ENCODE measurements at regions not wholly inside any gene's neighbourhood (a gene's known extent, or its start where the extent isn't known, plus 50 kb on each side); places are given as distances from the start of the nearest gene placed in this dataset.
A peak's percentile ranks its signal among the peaks of the same experiment; 100 is the strongest.

- DNase-seq: no peak
- Histone ChIP-seq H3K9me3 (no peaks in the 10 kb centered on the region), H3K27me3 (ENCODE audit: low read depth) (no peaks in the 10 kb centered on the region), H3K27ac (no peak overlapping the region), H3K4me3 (no peak overlapping the region), H3K4me1 (no peaks in the 10 kb centered on the region), H3K36me3 (no peaks in the 10 kb centered on the region)
- no peak for ATAC-seq
- intact Hi-C loops (cut with DNase I): no loop called here
- TF ChIP-seq, protein P1, sequence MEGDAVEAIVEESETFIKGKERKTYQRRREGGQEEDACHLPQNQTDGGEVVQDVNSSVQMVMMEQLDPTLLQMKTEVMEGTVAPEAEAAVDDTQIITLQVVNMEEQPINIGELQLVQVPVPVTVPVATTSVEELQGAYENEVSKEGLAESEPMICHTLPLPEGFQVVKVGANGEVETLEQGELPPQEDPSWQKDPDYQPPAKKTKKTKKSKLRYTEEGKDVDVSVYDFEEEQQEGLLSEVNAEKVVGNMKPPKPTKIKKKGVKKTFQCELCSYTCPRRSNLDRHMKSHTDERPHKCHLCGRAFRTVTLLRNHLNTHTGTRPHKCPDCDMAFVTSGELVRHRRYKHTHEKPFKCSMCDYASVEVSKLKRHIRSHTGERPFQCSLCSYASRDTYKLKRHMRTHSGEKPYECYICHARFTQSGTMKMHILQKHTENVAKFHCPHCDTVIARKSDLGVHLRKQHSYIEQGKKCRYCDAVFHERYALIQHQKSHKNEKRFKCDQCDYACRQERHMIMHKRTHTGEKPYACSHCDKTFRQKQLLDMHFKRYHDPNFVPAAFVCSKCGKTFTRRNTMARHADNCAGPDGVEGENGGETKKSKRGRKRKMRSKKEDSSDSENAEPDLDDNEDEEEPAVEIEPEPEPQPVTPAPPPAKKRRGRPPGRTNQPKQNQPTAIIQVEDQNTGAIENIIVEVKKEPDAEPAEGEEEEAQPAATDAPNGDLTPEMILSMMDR (IDR thresholded peaks at IDR 0.05): no peak
These were observed 170.9 kb upstream of the STK32A start for GRCh38 chr5:147063943-147064342.

GRCh38 chr5:147065071-147065470 is 169.8 kb upstream of the STK32A start:
- H3K4me3 ChIP-seq: no peak overlapping the region
- H3K9me3 ChIP-seq: no peaks in the 10 kb centered on the region
- H3K27ac ChIP-seq: no peak overlapping the region
- TF ChIP-seq, protein P1 (IDR thresholded peaks at IDR 0.05): no peak
- intact Hi-C loops (cut with DNase I): no loop called here
- no peak for DNase-seq
- H3K4me1 ChIP-seq: no peaks in the 10 kb centered on the region
- ATAC-seq: no peak
- H3K36me3 ChIP-seq: no peaks in the 10 kb centered on the region
- no peaks in the 10 kb centered on the region for H3K27me3 ChIP-seq (ENCODE audit: low read depth)

DNA sequence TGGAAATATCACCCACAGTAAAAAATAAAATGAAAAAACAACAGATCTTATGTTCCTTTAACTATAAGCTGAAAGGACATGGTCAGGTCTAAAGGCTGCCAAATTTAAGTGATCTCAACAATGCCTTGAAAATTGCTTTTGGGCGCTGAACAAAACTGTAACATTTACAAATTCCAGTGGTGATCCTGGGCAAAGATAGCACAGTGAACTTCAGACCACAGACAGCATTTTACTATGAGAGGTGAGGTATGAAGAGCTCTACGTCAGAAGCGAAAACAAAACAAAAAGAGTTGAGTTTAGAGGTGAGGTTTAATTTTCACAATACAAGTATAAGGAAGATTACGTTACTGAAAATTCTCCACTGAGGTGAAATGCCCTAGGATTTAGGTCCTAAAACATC is 165.8 kb upstream of the STK32A start:
- H3K27me3 ChIP-seq (ENCODE audit: low read depth): no peaks in the 10 kb centered on the region
- no peak overlapping the region for H3K4me3 ChIP-seq
- intact Hi-C loops (cut with DNase I): no loop called here
- TF ChIP-seq, protein P1 (IDR thresholded peaks at IDR 0.05): no peak
- ATAC-seq (no peak), DNase-seq (no peak)
- no peaks in the 10 kb centered on the region for H3K4me1 ChIP-seq
- no peak overlapping the region for H3K27ac ChIP-seq
- H3K36me3 ChIP-seq: no peaks in the 10 kb centered on the region
- no peaks in the 10 kb centered on the region for H3K9me3 ChIP-seq

GRCh38 chr5:147072622-147073021 is 162.2 kb upstream of the STK32A start:
- Histone ChIP-seq H3K27me3 (ENCODE audit: low read depth) (no peaks in the 10 kb centered on the region), H3K4me1 (no peaks in the 10 kb centered on the region), H3K4me3 (no peak overlapping the region), H3K36me3 (no peaks in the 10 kb centered on the region), H3K27ac (no peak overlapping the region), H3K9me3 (no peaks in the 10 kb centered on the region)
- DNase-seq (no peak), ATAC-seq (no peak)
- intact Hi-C loops (cut with DNase I): no loop called here
- TF ChIP-seq, protein P1 (IDR thresholded peaks at IDR 0.05): no peak

- TF ChIP-seq, protein P1 (IDR thresholded peaks at IDR 0.05): no peak
- H3K9me3 ChIP-seq: no peaks in the 10 kb centered on the region
- ATAC-seq (peak in 1 of 2 donors; percentile 66), DNase-seq (no peak)
- no peaks in the 10 kb centered on the region for H3K4me1 ChIP-seq
- H3K36me3 ChIP-seq: no peaks in the 10 kb centered on the region
- no peak overlapping the region for H3K27ac ChIP-seq
- intact Hi-C loops (cut with DNase I): no loop called here
- no peaks in the 10 kb centered on the region for H3K27me3 ChIP-seq (ENCODE audit: low read depth)
- H3K4me3 ChIP-seq: no peak overlapping the region
These were observed 161.7 kb upstream of the STK32A start for GRCh38 chr5:147073098-147073497.

GRCh38 chr5:147075187-147075586 is 159.6 kb upstream of the STK32A start:
- Histone ChIP-seq H3K27me3 (ENCODE audit: low read depth) (no peaks in the 10 kb centered on the region), H3K4me3 (no peak overlapping the region), H3K9me3 (no peaks in the 10 kb centered on the region), H3K4me1 (no peaks in the 10 kb centered on the region), H3K36me3 (no peaks in the 10 kb centered on the region), H3K27ac (no peak overlapping the region)
- DNase-seq (no peak), ATAC-seq (no peak)
- intact Hi-C loops (cut with DNase I): no loop called here
- TF ChIP-seq, protein P1 (IDR thresholded peaks at IDR 0.05): no peak

Measured in lower lobe of right lung (tissue), 2 donors.